Muscle of arm (tissue), 1 donor: ENCODE measurements at regions not wholly inside any gene's neighbourhood (a gene's known extent, or its start where the extent isn't known, plus 50 kb on each side); places are given as distances from the start of the nearest gene placed in this dataset.

Experiments used
- DNase-seq: peaks from one replicate; pipeline ENCODE4 v3.0.0-alpha.2; 2013

- DNase-seq, result no peak
These were observed 94.3 kb upstream of the NR3C1 start for GRCh38 chr5:143497749-143498148.

GRCh38 chr5:143496943-143497342 lies 93.5 kb upstream of the NR3C1 start:
- no peak for DNase-seq

- DNase-seq, result peak; percentile 86
These were observed 92.4 kb upstream of the NR3C1 start for GRCh38 chr5:143495821-143496275.

- no peak for DNase-seq
These were observed 91.6 kb upstream of the NR3C1 start for GRCh38 chr5:143495110-143495509.

- no peak for DNase-seq
These were observed 91.1 kb upstream of the NR3C1 start for GRCh38 chr5:143494595-143494994.

- no peak for DNase-seq
These were observed 90.7 kb upstream of the NR3C1 start for GRCh38 chr5:143494162-143494561.

GRCh38 chr5:143492783-143493182 lies 89.3 kb upstream of the NR3C1 start:
- DNase-seq, result no peak

GRCh38 chr5:143491646-143492045 lies 88.2 kb upstream of the NR3C1 start:
- no peak for DNase-seq

- DNase-seq, result no peak
These were observed 84.9 kb upstream of the NR3C1 start for GRCh38 chr5:143488381-143488780.

- DNase-seq, result no peak
These were observed 81.1 kb upstream of the NR3C1 start for GRCh38 chr5:143484601-143485000.

- no peak for DNase-seq
These were observed 78.4 kb upstream of the NR3C1 start for GRCh38 chr5:143481697-143482531.

- no peak for DNase-seq
These were observed 76.5 kb upstream of the NR3C1 start for GRCh38 chr5:143480001-143480400.

- DNase-seq, result no peak
These were observed 75.9 kb upstream of the NR3C1 start for GRCh38 chr5:143479394-143479793.

- no peak for DNase-seq
These were observed 73.2 kb upstream of the NR3C1 start for GRCh38 chr5:143476601-143477211.

- DNase-seq, result no peak
These were observed 71.1 kb upstream of the NR3C1 start for GRCh38 chr5:143474616-143475015.

GRCh38 chr5:143473481-143473880 lies 70.0 kb upstream of the NR3C1 start:
- DNase-seq, result no peak

GRCh38 chr5:143472576-143472975 lies 69.1 kb upstream of the NR3C1 start:
- DNase-seq, result no peak

- DNase-seq, result no peak
These were observed 68.4 kb upstream of the NR3C1 start for GRCh38 chr5:143471666-143472464.

GRCh38 chr5:143471041-143471509 lies 67.6 kb upstream of the NR3C1 start:
- no peak for DNase-seq

- DNase-seq, result no peak
These were observed 66.6 kb upstream of the NR3C1 start for GRCh38 chr5:143470120-143470519.

- DNase-seq, result no peak
These were observed 65.6 kb upstream of the NR3C1 start for GRCh38 chr5:143469125-143469524.

GRCh38 chr5:143466632-143467031 lies 63.1 kb upstream of the NR3C1 start:
- no peak for DNase-seq
